ENCODE measurements at regions not wholly inside any gene's neighbourhood (a gene's known extent, or its start where the extent isn't known, plus 50 kb on each side); places are given as distances from the start of the nearest gene placed in this dataset.

DNA sequence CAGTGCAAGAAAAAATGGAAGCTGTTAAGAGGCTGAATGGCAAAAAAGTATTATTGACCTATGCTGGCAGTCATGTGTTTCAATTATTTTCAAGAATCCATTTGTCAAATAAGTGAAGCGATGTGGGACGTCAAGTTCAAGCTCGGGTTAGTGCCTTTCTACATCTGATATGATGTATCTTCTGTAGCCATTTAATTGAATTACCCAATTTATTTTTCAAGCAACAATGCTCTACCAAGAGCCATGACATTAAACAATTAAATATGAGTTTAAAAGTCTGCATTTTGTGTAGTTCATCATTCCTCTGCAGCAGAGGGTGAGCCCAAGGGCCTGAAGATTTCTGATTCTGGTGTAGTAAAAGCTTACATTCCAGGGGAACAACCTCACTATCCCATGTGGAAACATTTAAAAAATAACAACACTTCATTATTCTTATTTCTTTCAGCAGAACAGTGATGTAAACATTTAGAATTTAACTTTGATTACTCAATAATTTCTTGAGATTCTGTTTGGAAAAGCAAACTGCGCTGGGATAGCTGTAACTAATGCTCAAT lies 619.7 kb upstream of the ARRDC3 start:
- no peaks in the 10 kb centered on the region for H3K4me1 ChIP-seq (ENCODE audit: control insufficient read depth, insufficient read depth, low read length, unreplicated experiment)
- H3K79me2 ChIP-seq (ENCODE audit: control insufficient read depth, insufficient read depth, low read length, unreplicated experiment): no peaks in the 10 kb centered on the region
- no peak overlapping the region for H3K4me3 ChIP-seq (ENCODE audit: low read depth, low read length)
- H2AFZ ChIP-seq (ENCODE audit: low read length, unreplicated experiment): no peak overlapping the region
- no peaks in the 10 kb centered on the region for H3K27me3 ChIP-seq (ENCODE audit: insufficient read depth, low read length)
- no peak overlapping the region for H3K27ac ChIP-seq (ENCODE audit: low read depth, low read length)
- H3K36me3 ChIP-seq (ENCODE audit: insufficient read depth, low read length): no peaks in the 10 kb centered on the region

DNA sequence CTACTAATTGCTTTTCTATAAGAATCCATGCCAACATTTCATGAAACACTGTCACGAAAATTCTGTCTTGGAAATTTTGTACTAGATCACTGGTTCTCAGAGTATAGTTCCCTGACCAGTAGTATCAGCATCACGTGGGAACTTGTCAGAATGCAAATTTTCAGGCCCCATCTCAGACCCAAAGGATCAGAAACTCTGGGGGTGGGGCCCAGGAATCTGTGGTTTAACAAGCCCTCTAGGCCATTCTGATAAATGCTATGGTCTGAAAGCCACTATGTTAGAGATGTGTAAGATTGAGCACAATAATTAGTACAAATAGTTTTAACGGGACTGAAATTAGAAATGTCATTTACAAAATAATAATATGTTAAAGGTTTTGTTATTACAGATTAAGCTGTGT lies 615.7 kb upstream of the ARRDC3 start:
- no peaks in the 10 kb centered on the region for H3K4me1 ChIP-seq (ENCODE audit: control insufficient read depth, insufficient read depth, low read length, unreplicated experiment)
- no peaks in the 10 kb centered on the region for H3K36me3 ChIP-seq (ENCODE audit: insufficient read depth, low read length)
- H3K79me2 ChIP-seq (ENCODE audit: control insufficient read depth, insufficient read depth, low read length, unreplicated experiment): no peaks in the 10 kb centered on the region
- no peak overlapping the region for H3K4me3 ChIP-seq (ENCODE audit: low read depth, low read length)
- H2AFZ ChIP-seq (ENCODE audit: low read length, unreplicated experiment): no peak overlapping the region
- H3K27me3 ChIP-seq (ENCODE audit: insufficient read depth, low read length): no peaks in the 10 kb centered on the region
- H3K27ac ChIP-seq (ENCODE audit: low read depth, low read length): no peak overlapping the region

DNA sequence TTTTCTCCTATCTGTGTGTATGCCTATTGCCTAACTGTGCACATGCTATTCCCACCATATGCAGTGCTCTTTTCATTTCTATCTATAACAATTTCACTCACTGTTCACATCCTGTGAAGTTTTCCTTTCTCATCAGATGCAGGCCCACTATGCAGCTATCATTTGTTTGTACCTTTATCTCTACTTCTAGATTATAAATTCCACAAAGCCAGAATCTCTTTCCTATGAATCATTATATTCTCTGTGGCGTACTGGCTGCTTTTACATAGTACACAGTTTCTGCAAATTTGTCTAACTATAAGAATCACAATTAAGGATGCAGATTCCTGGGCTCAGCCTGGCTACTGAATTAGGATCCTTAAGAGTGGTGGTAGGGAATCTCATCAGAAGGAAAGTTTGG lies 600.8 kb upstream of the ARRDC3 start:
- H3K4me1 ChIP-seq (ENCODE audit: control insufficient read depth, insufficient read depth, low read length, unreplicated experiment): no peaks in the 10 kb centered on the region
- H3K79me2 ChIP-seq (ENCODE audit: control insufficient read depth, insufficient read depth, low read length, unreplicated experiment): no peaks in the 10 kb centered on the region
- H3K36me3 ChIP-seq (ENCODE audit: insufficient read depth, low read length): no peaks in the 10 kb centered on the region

DNA sequence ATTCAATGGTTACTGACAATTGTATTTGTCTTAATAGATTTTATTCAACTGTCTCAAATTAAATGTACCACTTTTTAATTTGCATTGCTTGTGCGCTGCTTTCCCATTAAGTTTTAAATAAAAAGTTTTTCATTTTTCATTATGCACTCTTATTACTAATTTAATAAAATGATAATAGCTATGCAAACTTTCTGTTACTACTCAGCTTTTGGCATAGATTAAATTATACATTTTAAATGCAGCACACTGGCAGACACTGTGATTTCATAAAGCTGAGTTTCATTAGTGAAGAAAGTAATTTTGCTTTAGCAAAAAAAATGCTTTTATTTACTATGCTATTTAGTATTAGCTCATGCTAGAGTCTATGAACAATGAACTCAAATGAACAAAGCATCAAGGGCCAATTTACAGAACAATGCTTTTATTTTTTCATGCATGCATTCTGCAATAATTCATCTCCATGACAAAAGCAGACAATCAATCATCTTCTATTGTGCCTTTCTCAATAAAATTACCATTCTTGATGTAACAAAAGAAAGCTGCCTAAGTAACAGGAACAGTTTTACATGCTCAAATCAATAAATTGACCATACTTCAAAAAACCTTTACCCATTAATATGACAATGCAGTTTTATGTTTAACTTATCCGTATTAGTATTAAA lies 595.2 kb upstream of the ARRDC3 start:
- Histone ChIP-seq H3K79me2 (ENCODE audit: control insufficient read depth, insufficient read depth, low read length, unreplicated experiment) (no peaks in the 10 kb centered on the region), H3K27ac (ENCODE audit: low read depth, low read length) (no peak overlapping the region), H3K4me3 (ENCODE audit: low read depth, low read length) (no peak overlapping the region), H2AFZ (ENCODE audit: low read length, unreplicated experiment) (no peak overlapping the region), H3K27me3 (ENCODE audit: insufficient read depth, low read length) (no peaks in the 10 kb centered on the region), H3K36me3 (ENCODE audit: insufficient read depth, low read length) (no peaks in the 10 kb centered on the region), H3K4me1 (ENCODE audit: control insufficient read depth, insufficient read depth, low read length, unreplicated experiment) (no peaks in the 10 kb centered on the region)

More for the DNA sequence above, 600.8 kb upstream of the ARRDC3 start:
- Histone ChIP-seq H3K27ac (ENCODE audit: low read depth, low read length) (no peak overlapping the region), H3K4me3 (ENCODE audit: low read depth, low read length) (no peak overlapping the region), H2AFZ (ENCODE audit: low read length, unreplicated experiment) (no peak overlapping the region), H3K27me3 (ENCODE audit: insufficient read depth, low read length) (no peaks in the 10 kb centered on the region)

DNA sequence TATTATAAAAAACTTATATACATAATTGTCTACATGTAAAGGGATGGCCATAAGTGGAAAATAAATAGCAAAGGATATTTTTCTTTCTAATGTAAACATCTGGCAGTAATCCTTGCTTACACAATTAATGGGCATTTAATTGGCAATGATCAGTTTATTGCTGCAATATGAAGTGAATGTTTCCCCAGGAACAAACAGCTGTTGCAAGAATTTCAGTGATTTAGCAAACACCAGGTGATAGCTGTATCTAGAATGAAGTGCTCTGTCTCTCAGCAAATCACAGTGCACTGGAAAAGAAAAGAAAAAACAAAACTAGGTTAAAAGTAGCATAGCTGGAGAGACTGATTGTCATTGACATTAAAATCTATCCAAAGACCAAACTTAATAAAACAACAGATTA lies 594.5 kb upstream of the ARRDC3 start:
- Histone ChIP-seq H3K4me3 (ENCODE audit: low read depth, low read length) (no peak overlapping the region), H3K27me3 (ENCODE audit: insufficient read depth, low read length) (no peaks in the 10 kb centered on the region), H3K4me1 (ENCODE audit: control insufficient read depth, insufficient read depth, low read length, unreplicated experiment) (no peaks in the 10 kb centered on the region), H2AFZ (ENCODE audit: low read length, unreplicated experiment) (no peak overlapping the region), H3K79me2 (ENCODE audit: control insufficient read depth, insufficient read depth, low read length, unreplicated experiment) (no peaks in the 10 kb centered on the region), H3K36me3 (ENCODE audit: insufficient read depth, low read length) (no peaks in the 10 kb centered on the region), H3K27ac (ENCODE audit: low read depth, low read length) (no peak overlapping the region)

DNA sequence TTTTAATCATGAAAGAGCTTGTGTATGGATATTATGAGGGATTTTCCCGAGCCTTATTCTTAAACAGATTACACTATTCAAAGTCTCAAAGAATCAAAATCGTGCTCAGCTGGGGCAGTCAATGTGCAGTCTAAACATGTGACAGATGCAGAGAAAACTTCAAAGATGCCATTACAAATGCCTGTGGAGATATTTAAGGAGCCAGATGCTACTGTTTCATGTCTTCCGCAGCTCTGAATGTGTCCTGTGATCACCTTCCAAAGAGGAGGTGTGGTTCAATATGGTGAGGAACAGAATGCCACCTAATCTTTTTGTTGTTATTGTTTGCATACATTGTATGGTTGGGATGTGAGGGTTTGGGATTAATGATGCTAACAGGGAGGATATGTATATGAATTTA lies 593.3 kb upstream of the ARRDC3 start:
- no peaks in the 10 kb centered on the region for H3K27me3 ChIP-seq (ENCODE audit: insufficient read depth, low read length)
- H2AFZ ChIP-seq (ENCODE audit: low read length, unreplicated experiment): peak overlapping the region; percentile 6
- H3K36me3 ChIP-seq (ENCODE audit: insufficient read depth, low read length): no peaks in the 10 kb centered on the region
- no peak overlapping the region for H3K4me3 ChIP-seq (ENCODE audit: low read depth, low read length)
- no peaks in the 10 kb centered on the region for H3K4me1 ChIP-seq (ENCODE audit: control insufficient read depth, insufficient read depth, low read length, unreplicated experiment)
- H3K79me2 ChIP-seq (ENCODE audit: control insufficient read depth, insufficient read depth, low read length, unreplicated experiment): no peaks in the 10 kb centered on the region
- H3K27ac ChIP-seq (ENCODE audit: low read depth, low read length): no peak overlapping the region

DNA sequence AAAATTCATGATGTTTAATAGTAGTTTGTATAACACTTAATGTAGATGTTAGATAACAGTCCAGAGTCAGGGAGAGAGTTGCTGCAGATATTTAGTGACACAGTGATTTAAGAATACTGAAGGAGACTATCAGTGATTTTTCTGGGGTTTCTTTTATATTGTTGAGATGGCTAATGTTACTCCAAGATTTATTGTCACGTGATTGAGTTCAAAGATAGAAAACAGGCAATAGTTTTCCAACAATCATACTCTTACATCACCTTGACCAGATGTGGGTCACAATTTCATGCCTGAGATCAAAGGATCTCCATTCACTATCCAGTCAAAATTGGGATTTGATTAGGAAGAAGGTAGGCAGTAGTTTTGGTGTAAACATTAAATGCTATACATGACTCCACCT lies 580.0 kb upstream of the ARRDC3 start:
- H3K36me3 ChIP-seq (ENCODE audit: insufficient read depth, low read length): no peaks in the 10 kb centered on the region
- no peaks in the 10 kb centered on the region for H3K27me3 ChIP-seq (ENCODE audit: insufficient read depth, low read length)
- H3K4me3 ChIP-seq (ENCODE audit: low read depth, low read length): no peak overlapping the region
- H3K79me2 ChIP-seq (ENCODE audit: control insufficient read depth, insufficient read depth, low read length, unreplicated experiment): no peaks in the 10 kb centered on the region
- no peak overlapping the region for H2AFZ ChIP-seq (ENCODE audit: low read length, unreplicated experiment)
- H3K4me1 ChIP-seq (ENCODE audit: control insufficient read depth, insufficient read depth, low read length, unreplicated experiment): no peaks in the 10 kb centered on the region
- no peak overlapping the region for H3K27ac ChIP-seq (ENCODE audit: low read depth, low read length)

DNA sequence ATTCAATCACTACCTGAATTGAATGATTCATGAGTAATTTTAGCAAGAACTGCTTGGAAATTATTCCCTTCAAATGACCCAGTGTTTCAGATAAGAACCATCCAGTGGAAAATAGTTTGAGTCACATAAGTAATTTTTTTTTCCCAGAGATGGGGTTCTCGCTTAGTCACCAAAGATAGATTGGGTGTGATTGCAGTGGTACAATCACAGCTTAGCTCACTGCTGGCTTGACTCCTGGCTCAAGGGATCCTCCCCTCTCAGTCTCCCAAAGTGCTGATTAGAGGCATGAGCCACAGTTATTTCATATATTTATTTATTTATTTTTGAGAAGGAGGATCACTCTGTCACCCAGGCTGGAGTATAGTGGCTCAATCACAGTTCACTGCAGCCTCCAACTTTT lies 574.5 kb upstream of the ARRDC3 start:
- no peaks in the 10 kb centered on the region for H3K79me2 ChIP-seq (ENCODE audit: control insufficient read depth, insufficient read depth, low read length, unreplicated experiment)
- H3K4me1 ChIP-seq (ENCODE audit: control insufficient read depth, insufficient read depth, low read length, unreplicated experiment): peaks cover 6% of the 10 kb centered on the region
- no peaks in the 10 kb centered on the region for H3K27me3 ChIP-seq (ENCODE audit: insufficient read depth, low read length)
- H2AFZ ChIP-seq (ENCODE audit: low read length, unreplicated experiment): no peak overlapping the region
- H3K27ac ChIP-seq (ENCODE audit: low read depth, low read length): no peak overlapping the region
- H3K36me3 ChIP-seq (ENCODE audit: insufficient read depth, low read length): no peaks in the 10 kb centered on the region
- no peak overlapping the region for H3K4me3 ChIP-seq (ENCODE audit: low read depth, low read length)

DNA sequence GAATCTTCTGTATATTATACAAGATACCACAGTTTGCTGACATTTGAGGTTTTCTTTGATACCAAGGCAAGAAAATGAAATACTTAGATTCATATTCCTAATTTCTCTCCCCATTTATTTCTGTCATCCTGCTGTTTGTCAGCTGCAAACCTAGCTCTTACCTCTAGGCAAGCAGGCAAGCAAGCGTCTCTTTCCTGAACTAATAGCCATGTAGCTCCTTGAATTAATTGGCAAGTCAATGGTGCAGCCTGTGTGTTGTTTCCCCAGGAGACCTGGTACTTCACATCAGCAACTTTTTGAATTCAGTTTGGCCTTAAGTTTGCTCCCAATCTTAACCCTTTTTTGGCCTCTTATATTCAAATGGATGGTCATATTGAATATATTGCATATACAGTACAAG lies 573.6 kb upstream of the ARRDC3 start:
- Histone ChIP-seq H3K27ac (ENCODE audit: low read depth, low read length) (no peak overlapping the region), H3K27me3 (ENCODE audit: insufficient read depth, low read length) (no peaks in the 10 kb centered on the region), H3K4me1 (ENCODE audit: control insufficient read depth, insufficient read depth, low read length, unreplicated experiment) (peaks cover 6% of the 10 kb centered on the region), H3K79me2 (ENCODE audit: control insufficient read depth, insufficient read depth, low read length, unreplicated experiment) (no peaks in the 10 kb centered on the region), H3K36me3 (ENCODE audit: insufficient read depth, low read length) (no peaks in the 10 kb centered on the region), H2AFZ (ENCODE audit: low read length, unreplicated experiment) (no peak overlapping the region), H3K4me3 (ENCODE audit: low read depth, low read length) (no peak overlapping the region)

DNA sequence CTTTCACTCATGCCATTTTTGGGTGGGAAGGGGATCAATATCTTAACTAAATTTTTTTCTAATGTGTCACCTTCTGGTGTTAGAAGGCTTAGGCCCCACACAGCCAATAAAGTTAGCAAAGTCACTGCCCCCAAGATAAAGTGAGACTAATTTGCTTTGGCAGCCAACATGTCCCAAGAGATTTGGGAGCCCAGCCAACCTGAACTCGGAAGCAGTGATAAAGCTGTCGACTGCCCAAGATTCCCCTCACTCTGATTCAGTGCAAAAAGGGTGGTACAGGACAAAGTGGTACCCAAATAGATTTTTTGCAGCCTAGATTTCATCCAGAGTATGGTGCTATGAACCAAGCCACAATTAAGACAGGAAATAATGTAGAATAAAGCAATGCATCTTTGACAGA lies 572.5 kb upstream of the ARRDC3 start:
- Histone ChIP-seq H3K27me3 (ENCODE audit: insufficient read depth, low read length) (no peaks in the 10 kb centered on the region), H3K36me3 (ENCODE audit: insufficient read depth, low read length) (no peaks in the 10 kb centered on the region), H2AFZ (ENCODE audit: low read length, unreplicated experiment) (no peak overlapping the region), H3K4me3 (ENCODE audit: low read depth, low read length) (no peak overlapping the region), H3K27ac (ENCODE audit: low read depth, low read length) (no peak overlapping the region), H3K4me1 (ENCODE audit: control insufficient read depth, insufficient read depth, low read length, unreplicated experiment) (peaks cover 6% of the 10 kb centered on the region), H3K79me2 (ENCODE audit: control insufficient read depth, insufficient read depth, low read length, unreplicated experiment) (no peaks in the 10 kb centered on the region)

DNA sequence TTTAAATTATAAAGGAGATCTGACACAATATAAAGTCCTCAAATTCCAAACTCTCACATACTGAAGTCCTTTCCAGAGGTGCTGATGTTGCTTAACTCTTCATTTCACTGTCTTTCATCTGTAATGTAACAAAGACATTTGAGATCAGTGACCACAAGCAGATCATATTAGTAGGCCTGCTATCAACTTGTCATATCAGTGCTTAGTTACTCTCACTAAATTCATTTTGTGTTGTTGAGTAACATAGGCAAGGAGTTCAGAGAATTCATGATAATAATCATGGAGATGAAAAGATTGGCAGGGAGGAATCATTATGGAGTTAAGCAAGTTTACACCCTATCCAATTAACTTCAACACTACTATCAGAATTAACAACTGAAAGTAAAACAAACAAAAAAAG lies 571.0 kb upstream of the ARRDC3 start:
- H2AFZ ChIP-seq (ENCODE audit: low read length, unreplicated experiment): no peak overlapping the region
- no peak overlapping the region for H3K4me3 ChIP-seq (ENCODE audit: low read depth, low read length)
- no peak overlapping the region for H3K27ac ChIP-seq (ENCODE audit: low read depth, low read length)
- H3K79me2 ChIP-seq (ENCODE audit: control insufficient read depth, insufficient read depth, low read length, unreplicated experiment): no peaks in the 10 kb centered on the region
- H3K4me1 ChIP-seq (ENCODE audit: control insufficient read depth, insufficient read depth, low read length, unreplicated experiment): peaks cover 6% of the 10 kb centered on the region
- no peaks in the 10 kb centered on the region for H3K36me3 ChIP-seq (ENCODE audit: insufficient read depth, low read length)
- no peaks in the 10 kb centered on the region for H3K27me3 ChIP-seq (ENCODE audit: insufficient read depth, low read length)
